Panc1 (cell line): ENCODE measurements at regions not wholly inside any gene's neighbourhood (a gene's known extent, or its start where the extent isn't known, plus 50 kb on each side); places are given as distances from the start of the nearest gene placed in this dataset.

Experiments used
- ATAC-seq: fragments of 200-7000 bp; cut with Tn5 transposase; 2 replicates; pipeline ENCODE4 v1.9.1; 2020; ENCODE audit warnings: mild to moderate bottlenecking, moderate library complexity
- BruUV-seq: library from RNA; stranded (reverse); fragments of 400-500 nt; replicated peaks from 2 replicates; lab custom pipeline; 2021; lab: Mats Ljungman, UMichigan
- CTCF ChIA-PET: fragments of 300-600 bp; sonication (Branson Sonifier 250); formaldehyde crosslinking; loops from one replicate; lab custom pipeline; 2022; ENCODE audit warnings: antibody characterized with exemption; lab: Charles Lee
- POLR2A ChIA-PET: fragments of 300-600 bp; sonication (Branson Sonifier 250); formaldehyde crosslinking; loops from one replicate; lab custom pipeline; 2022; ENCODE audit warnings: antibody characterized with exemption; lab: Charles Lee
- DNase-seq: peaks from one replicate; pipeline ENCODE4 v3.0.0-alpha.2; 2010; ENCODE audit warnings: low read depth, low spot score
- H3K27ac ChIP-seq: 2 replicates; pipeline ENCODE4 v1.5.1; 2011; ENCODE audit warnings: mild to moderate bottlenecking, low read length, inconsistent platforms
- H3K27me3 ChIP-seq: fragments of 200-500 bp; sonication (Bioruptor generic); 2 replicates; pipeline ENCODE4 v1.6.0; 2014; ENCODE audit warnings: low read length, inconsistent platforms; ENCODE audit not compliant: control insufficient read depth, insufficient read depth
- H3K36me3 ChIP-seq: fragments of 200-500 bp; sonication (Bioruptor generic); 2 replicates; pipeline ENCODE4 v1.5.1; 2014; ENCODE audit warnings: inconsistent platforms, mild to moderate bottlenecking, low read length, moderate library complexity; ENCODE audit not compliant: control insufficient read depth, insufficient read depth
- H3K4me1 ChIP-seq: 2 replicates; pipeline ENCODE4 v1.5.1; 2011; ENCODE audit warnings: inconsistent platforms, mild to moderate bottlenecking, low read length, moderate library complexity; ENCODE audit not compliant: control insufficient read depth, insufficient read depth
- H3K4me3 ChIP-seq, 2 experiments: 2 replicates each; pipeline ENCODE4 v1.5.1; 2011 to 2012; ENCODE audit warnings: low read depth in 2 of 2, low read length in 2 of 2, mild to moderate bottlenecking in 2 of 2, inconsistent platforms in 1 of 2, moderate library complexity in 1 of 2
- H3K9me3 ChIP-seq: fragments of 200-500 bp; sonication (Bioruptor generic); 2 replicates; pipeline ENCODE4 v1.5.1; 2014; ENCODE audit warnings: low read depth, mild to moderate bottlenecking, inconsistent platforms, low read length, moderate library complexity; ENCODE audit not compliant: control insufficient read depth, insufficient read depth
- POLR2AphosphoS5 ChIP-seq: IDR thresholded peaks from 2 replicates; pipeline ENCODE4 v1.6.1; 2012; ENCODE audit warnings: mild to moderate bottlenecking, low read depth, low read length, moderate library complexity
- REST ChIP-seq, 2 experiments: IDR thresholded peaks; 2 replicates each; pipeline ENCODE4 v1.6.1; 2011 to 2012; ENCODE audit warnings: low read depth in 2 of 2, control low read depth in 1 of 2, low read length in 1 of 2, mild to moderate bottlenecking in 1 of 2, moderate library complexity in 1 of 2; ENCODE audit not compliant: insufficient read depth in 1 of 2
- SIN3A ChIP-seq: IDR thresholded peaks from 2 replicates; pipeline ENCODE4 v1.6.1; 2012; ENCODE audit warnings: low read depth, mild to moderate bottlenecking, low read length, moderate library complexity, borderline replicate concordance; ENCODE audit not compliant: insufficient read depth
- TCF7L2 ChIP-seq: IDR thresholded peaks from 2 replicates; pipeline ENCODE4 v1.6.1; 2011; ENCODE audit warnings: mild to moderate bottlenecking, low read depth, low read length, inconsistent platforms
- in situ Hi-C: cut with HindIII; loops from 2 replicates; pipeline ENCODE4 v1.10.0; 2016; ENCODE audit warnings: low sequenced_read_pairs, low pct_unique_long_range_greater_than_20kb
- intact Hi-C: fragments of 100-400 bp; cut with micrococcal nuclease; formaldehyde crosslinking; loops from one replicate; pipeline ENCODE4 v1.10.0; 2022; ENCODE audit not compliant: unreplicated experiment
- TF ChIP-seq, protein P1 (sequence below): fragments of 450-650 bp; IDR thresholded peaks from 2 replicates; pipeline ENCODE4 v1.5.1; 2017; ENCODE audit warnings: mild to moderate bottlenecking

DNA sequence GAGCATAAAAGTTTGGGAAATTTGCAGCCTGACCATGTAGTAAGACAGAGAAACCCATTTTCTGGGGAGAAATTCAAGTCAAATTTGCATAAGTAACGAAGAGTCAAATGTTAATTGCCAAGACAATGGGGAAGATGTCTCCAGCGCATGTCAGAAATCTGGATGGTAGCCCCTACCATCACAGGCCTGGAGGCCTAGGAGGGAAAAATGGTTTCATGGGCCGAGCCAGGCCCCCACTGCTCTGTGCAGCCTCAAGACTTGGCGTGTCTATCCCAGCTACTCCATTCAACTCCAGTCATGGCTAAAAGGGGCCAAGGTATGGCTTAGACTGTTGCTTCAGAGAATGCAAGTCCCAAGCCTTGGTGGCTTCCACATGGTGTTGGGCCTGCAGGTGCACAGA, 269.8 kb downstream of the RFC3 start:
- H3K9me3 ChIP-seq, result no peaks in the 10 kb centered on the region
- no peak overlapping the region for H3K4me3 ChIP-seq
- no peaks in the 10 kb centered on the region for H3K4me1 ChIP-seq
- CTCF ChIA-PET, result no interaction called here
- H3K36me3 ChIP-seq, result no peaks in the 10 kb centered on the region
- no peak for DNase-seq
- no peak overlapping the region for H3K27ac ChIP-seq
- ATAC-seq, result no peak
- intact Hi-C loops, result no loop called here
- no TSS peak for BruUV-seq
- POLR2A ChIA-PET, result no interaction called here
- TF ChIP-seq, protein P1, sequence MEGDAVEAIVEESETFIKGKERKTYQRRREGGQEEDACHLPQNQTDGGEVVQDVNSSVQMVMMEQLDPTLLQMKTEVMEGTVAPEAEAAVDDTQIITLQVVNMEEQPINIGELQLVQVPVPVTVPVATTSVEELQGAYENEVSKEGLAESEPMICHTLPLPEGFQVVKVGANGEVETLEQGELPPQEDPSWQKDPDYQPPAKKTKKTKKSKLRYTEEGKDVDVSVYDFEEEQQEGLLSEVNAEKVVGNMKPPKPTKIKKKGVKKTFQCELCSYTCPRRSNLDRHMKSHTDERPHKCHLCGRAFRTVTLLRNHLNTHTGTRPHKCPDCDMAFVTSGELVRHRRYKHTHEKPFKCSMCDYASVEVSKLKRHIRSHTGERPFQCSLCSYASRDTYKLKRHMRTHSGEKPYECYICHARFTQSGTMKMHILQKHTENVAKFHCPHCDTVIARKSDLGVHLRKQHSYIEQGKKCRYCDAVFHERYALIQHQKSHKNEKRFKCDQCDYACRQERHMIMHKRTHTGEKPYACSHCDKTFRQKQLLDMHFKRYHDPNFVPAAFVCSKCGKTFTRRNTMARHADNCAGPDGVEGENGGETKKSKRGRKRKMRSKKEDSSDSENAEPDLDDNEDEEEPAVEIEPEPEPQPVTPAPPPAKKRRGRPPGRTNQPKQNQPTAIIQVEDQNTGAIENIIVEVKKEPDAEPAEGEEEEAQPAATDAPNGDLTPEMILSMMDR, result no peak
- TF ChIP-seq POLR2AphosphoS5 (no peak), SIN3A (no peak), TCF7L2 (no peak), REST (IDR thresholded peaks at IDR 0.05; ENCODE audit: insufficient read depth in 1 of 2, low read depth in 2 of 2, low read length in 1 of 2) (no peak)
- H3K27me3 ChIP-seq, result no peaks in the 10 kb centered on the region
- in situ Hi-C loops, result no loop called here

- in situ Hi-C loops, result no loop called here
- BruUV-seq, result no TSS peak
- intact Hi-C loops, result no loop called here
- Histone ChIP-seq H3K27ac (no peak overlapping the region), H3K4me1 (no peaks in the 10 kb centered on the region), H3K4me3 (no peak overlapping the region), H3K9me3 (no peaks in the 10 kb centered on the region), H3K36me3 (no peaks in the 10 kb centered on the region), H3K27me3 (no peaks in the 10 kb centered on the region)
- DNase-seq (no peak), ATAC-seq (no peak)
- TF ChIP-seq TCF7L2 (no peak), POLR2AphosphoS5 (no peak), REST (IDR thresholded peaks at IDR 0.05; ENCODE audit: insufficient read depth in 1 of 2, low read depth in 2 of 2, low read length in 1 of 2) (no peak), SIN3A (no peak)
- TF ChIP-seq, protein P1, result no peak
- ChIA-PET POLR2A (no interaction called here), CTCF (no interaction called here)
Observed at GRCh38 chr13:34103854-34104253, 285.9 kb downstream of the RFC3 start.
